ENCODE measurements at regions not wholly inside any gene's neighbourhood (a gene's known extent, or its start where the extent isn't known, plus 50 kb on each side); places are given as distances from the start of the nearest gene placed in this dataset.
"Not testable (repeated sequence)": the region's sequence is repeated elsewhere in the genome, so short reads cannot be mapped to it uniquely, and the experiment has no call there.

- ATAC-seq (no peak), DNase-seq (no peak)
- Mint-ChIP-seq H3K4me3 (no peak overlapping the region), H3K9me3 (no peaks in the 10 kb centered on the region), H3K27me3 (no peaks in the 10 kb centered on the region), H3K27ac (no peak overlapping the region), H3K4me1 (peaks cover 31% of the 10 kb centered on the region)
Measured at GRCh38 chr4:38409852-38410251, 254.1 kb upstream of the KLF3 start.

- no peak overlapping the region for H3K27ac Mint-ChIP-seq
- H3K4me1 Mint-ChIP-seq = peaks cover 40% of the 10 kb centered on the region
- DNase-seq (peak; percentile 12 to 17), ATAC-seq (peak; percentile 96)
- H3K27me3 Mint-ChIP-seq = no peaks in the 10 kb centered on the region
- H3K4me3 Mint-ChIP-seq = no peak overlapping the region
- H3K9me3 Mint-ChIP-seq = no peaks in the 10 kb centered on the region
Measured at GRCh38 chr4:38411092-38411491, 252.9 kb upstream of the KLF3 start.

DNA sequence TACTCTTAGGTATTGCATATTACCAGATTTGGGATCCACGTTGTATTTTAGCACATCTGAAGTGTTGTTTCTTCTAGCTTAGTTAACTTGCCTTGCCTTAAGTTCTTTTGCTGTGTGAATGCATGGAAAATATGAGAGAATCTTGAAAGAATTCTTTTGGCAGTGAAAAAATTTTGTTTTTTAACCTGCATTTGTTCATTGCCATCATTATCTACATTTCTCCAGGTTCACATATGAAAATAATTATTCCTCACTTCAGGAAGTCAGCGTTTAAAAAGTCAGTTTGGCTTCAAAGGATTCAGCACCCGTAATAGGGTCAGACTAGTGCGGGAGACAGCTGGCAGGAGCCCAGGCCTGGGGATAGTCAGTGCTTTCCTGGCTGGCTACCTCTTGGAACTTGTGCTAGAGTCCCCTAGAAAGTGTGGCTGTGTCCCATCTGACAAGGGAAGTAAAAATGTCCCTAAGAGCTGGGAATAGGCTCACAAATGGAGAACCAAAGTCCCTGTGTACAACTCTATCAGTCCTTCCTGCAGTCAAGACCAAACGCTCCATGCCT lies 251.9 kb upstream of the KLF3 start:
- no peak for DNase-seq
- Mint-ChIP-seq H3K9me3 (no peaks in the 10 kb centered on the region), H3K4me1 (peaks cover 41% of the 10 kb centered on the region), H3K27me3 (no peaks in the 10 kb centered on the region), H3K27ac (no peak overlapping the region), H3K4me3 (no peak overlapping the region)
- no peak for ATAC-seq

DNA sequence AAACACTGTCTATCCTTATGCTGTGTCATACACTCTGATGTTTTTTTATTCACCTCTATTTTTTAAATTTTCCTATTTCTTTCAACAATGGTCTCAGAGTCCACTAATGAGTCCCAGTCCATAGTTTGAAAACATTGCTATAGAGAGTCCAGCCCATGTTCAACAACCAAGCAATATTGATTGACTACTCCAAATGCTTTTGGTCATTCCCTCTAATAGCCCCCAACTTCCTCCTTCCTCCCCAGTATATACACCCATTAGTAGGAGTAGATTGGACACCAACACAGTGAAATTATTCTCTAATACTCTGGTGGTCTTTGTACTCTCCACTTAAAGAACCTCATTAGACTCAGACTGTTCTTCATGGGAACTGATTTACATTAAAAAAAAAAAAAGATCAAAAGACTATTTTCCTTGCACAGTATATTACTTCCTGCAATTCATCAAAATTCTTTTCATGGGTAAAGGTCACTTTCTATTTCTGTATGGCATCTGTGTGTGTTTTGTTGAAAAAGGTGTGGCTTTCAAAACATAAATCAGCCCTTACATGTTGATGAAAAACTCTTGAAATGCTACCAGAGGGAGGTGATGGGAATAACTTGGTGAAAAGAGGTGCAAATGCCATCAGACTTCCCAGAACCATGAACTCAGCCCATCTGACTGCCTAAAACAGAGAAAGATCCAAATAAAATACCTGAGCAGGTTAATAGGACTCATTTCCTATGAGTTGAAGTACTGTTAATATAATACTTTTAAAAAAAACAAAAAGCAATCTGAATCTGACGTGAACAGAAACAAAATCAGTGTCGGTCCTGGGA lies 250.3 kb upstream of the KLF3 start:
- peaks cover 0 to 6% of the 10 kb centered on the region in 2 donors for H3K9me3 Mint-ChIP-seq
- H3K4me1 Mint-ChIP-seq = peaks cover 41% of the 10 kb centered on the region
- H3K4me3 Mint-ChIP-seq = no peak overlapping the region
- DNase-seq (no peak), ATAC-seq (no peak)
- no peaks in the 10 kb centered on the region for H3K27me3 Mint-ChIP-seq
- no peak overlapping the region for H3K27ac Mint-ChIP-seq

- Mint-ChIP-seq H3K9me3 (peaks cover under 1 to 8% of the 10 kb centered on the region in 2 donors), H3K4me1 (peaks cover 41% of the 10 kb centered on the region), H3K4me3 (no peak overlapping the region), H3K27me3 (no peaks in the 10 kb centered on the region), H3K27ac (peak overlapping the region in 1 of 2 donors; percentile 54)
- DNase-seq (no peak), ATAC-seq (no peak)
Measured at GRCh38 chr4:38414410-38414809, 249.6 kb upstream of the KLF3 start.

DNA sequence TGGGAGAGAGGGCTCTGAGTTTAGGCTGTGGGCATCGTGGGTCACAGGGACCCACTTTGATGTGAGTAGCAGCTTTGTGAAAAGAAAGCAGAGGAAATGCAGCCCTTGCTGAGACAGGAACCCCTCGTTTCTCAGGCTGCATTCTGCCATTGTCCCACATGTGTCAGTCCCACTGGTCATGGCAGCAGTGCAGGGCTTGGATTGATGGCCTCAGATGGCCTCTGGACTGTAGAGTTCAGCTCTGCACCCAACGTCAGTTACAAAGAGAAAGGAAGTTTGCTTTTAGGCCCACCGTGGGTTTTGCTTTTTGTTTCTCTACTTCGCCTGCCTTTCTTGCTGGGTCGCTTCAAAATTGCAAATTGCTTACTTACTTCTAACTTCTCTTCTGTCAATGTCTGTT lies 248.3 kb upstream of the KLF3 start:
- Mint-ChIP-seq H3K9me3 (peaks cover 13 to 19% of the 10 kb centered on the region in 2 donors), H3K27me3 (no peaks in the 10 kb centered on the region), H3K4me3 (peak overlapping the region; percentile 44 to 46), H3K4me1 (peaks cover 35% of the 10 kb centered on the region), H3K27ac (peak overlapping the region; percentile 35 to 60)
- ATAC-seq (no peak), DNase-seq (no peak)

DNA sequence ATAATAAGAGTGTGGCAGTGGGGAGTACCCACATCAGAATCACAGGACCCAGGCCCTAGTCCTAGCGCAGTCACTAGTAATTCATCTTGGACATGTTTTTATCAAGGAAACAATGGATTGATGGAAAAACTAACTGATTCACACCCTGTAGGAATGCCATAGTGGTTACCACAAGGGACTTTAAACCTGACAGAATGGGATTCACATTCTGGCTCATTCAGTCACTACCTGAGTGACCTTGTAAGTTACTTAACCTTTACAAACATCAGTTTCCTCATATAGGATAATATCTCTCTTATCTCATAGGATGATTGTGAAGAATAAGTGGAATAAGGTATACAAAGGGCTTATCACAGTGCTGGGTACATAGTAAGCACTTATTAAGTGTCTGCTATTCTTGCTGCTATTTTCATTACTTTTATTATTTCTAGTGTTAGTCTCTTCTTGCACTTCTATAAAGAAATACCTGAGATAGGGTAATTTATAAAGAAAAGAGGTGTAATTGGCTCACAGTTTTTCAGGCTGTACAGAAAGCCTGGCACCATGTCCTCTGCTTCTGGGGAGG lies 247.5 kb upstream of the KLF3 start:
- no peak overlapping the region for H3K4me3 Mint-ChIP-seq
- no peak overlapping the region for H3K27ac Mint-ChIP-seq
- H3K9me3 Mint-ChIP-seq = peaks cover 15 to 19% of the 10 kb centered on the region in 2 donors
- no peaks in the 10 kb centered on the region for H3K27me3 Mint-ChIP-seq
- no peak for ATAC-seq
- H3K4me1 Mint-ChIP-seq = peaks cover 29% of the 10 kb centered on the region
- no peak for DNase-seq

DNA sequence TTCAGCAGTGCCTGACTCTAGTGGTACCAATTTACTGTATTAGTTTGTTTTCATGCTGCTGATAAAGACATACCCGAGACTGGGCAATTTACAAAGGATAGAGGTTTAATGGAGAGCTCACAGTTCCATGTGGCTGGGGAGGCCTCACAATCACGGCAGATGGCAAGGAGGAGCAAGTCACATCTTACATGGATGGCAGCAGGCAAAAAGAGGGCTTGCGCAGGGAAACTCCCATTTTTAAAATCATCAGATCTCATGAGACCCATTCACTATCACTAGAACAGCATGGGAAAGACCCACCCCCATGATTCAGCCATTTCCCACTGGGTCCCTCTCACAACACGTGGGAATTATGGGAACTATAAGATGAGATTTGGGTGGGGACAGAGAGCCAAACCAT lies 243.7 kb upstream of the KLF3 start:
- H3K4me1 Mint-ChIP-seq = peaks cover 15% of the 10 kb centered on the region
- ATAC-seq, H3K27me3 Mint-ChIP-seq: not testable (repeated sequence)

DNA sequence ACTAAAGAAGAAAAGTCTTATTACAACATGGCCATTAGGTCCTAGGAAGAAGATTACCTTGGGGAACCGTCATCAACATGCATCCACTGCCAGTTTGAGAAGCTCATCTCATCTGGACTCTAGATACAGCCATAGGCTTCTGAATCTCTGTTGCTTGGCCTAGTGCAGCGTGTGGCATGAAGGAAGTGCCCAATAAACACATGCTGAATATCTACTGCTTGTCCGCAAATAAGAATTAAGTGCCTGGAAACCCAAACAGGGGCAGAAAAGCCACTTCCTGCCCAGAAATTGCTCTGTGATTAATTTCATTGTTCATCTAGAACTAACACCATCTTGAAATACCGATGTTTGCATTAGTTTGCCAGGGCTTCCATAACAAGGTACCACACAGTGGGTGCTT lies 241.1 kb upstream of the KLF3 start:
- Mint-ChIP-seq H3K4me1 (peaks cover 7% of the 10 kb centered on the region), H3K9me3 (peaks cover 19 to 28% of the 10 kb centered on the region in 2 donors), H3K4me3 (no peak overlapping the region), H3K27ac (no peak overlapping the region), H3K27me3 (no peaks in the 10 kb centered on the region)
- DNase-seq = no peak
- ATAC-seq = no peak

More for the DNA sequence above, 243.7 kb upstream of the KLF3 start:
- H3K9me3 Mint-ChIP-seq = peaks cover 15 to 19% of the 10 kb centered on the region in 2 donors
- DNase-seq, H3K27ac Mint-ChIP-seq, H3K4me3 Mint-ChIP-seq: not testable (repeated sequence)

- peaks cover 11 to 28% of the 10 kb centered on the region in 2 donors for H3K9me3 Mint-ChIP-seq
- no peak overlapping the region for H3K4me3 Mint-ChIP-seq
- ATAC-seq (no peak), DNase-seq (no peak)
- peaks cover 7% of the 10 kb centered on the region for H3K4me1 Mint-ChIP-seq
- no peak overlapping the region for H3K27ac Mint-ChIP-seq
- H3K27me3 Mint-ChIP-seq = no peaks in the 10 kb centered on the region
Measured at GRCh38 chr4:38424151-38424871, 239.7 kb upstream of the KLF3 start.

DNA sequence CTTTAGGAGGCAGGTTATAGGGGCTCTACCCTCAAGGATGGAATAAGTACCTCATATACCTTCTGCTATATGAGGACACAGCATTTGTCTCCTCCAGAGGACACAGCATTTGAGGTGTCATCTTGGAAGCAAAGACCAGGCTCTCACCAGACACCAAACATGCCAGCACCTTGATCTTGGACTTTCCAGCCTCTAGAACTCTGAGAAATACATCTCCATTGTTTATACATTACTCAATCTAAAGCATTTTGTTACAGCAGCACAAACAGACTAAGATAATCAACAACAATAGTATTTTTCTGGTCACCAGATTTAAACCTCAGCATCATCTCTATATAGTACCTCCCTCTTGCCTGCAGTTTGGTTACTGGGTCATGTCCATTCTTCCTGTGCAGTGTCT lies 237.5 kb upstream of the KLF3 start:
- no peak for ATAC-seq
- Mint-ChIP-seq H3K27ac (no peak overlapping the region), H3K9me3 (peaks cover 0 to 14% of the 10 kb centered on the region in 2 donors), H3K27me3 (no peaks in the 10 kb centered on the region), H3K4me1 (peaks cover 7% of the 10 kb centered on the region), H3K4me3 (no peak overlapping the region)
- DNase-seq = no peak

GRCh38 chr4:38430841-38431240 lies 233.2 kb upstream of the KLF3 start:
- Mint-ChIP-seq H3K4me1 (no peaks in the 10 kb centered on the region), H3K9me3 (peaks cover 16 to 42% of the 10 kb centered on the region in 2 donors), H3K27ac (no peak overlapping the region), H3K27me3 (no peaks in the 10 kb centered on the region), H3K4me3 (no peak overlapping the region)
- ATAC-seq (no peak), DNase-seq (no peak)

GRCh38 chr4:38442073-38442788 lies 221.8 kb upstream of the KLF3 start:
- no peak overlapping the region for H3K27ac Mint-ChIP-seq
- H3K4me3 Mint-ChIP-seq = no peak overlapping the region
- peaks cover 11 to 21% of the 10 kb centered on the region in 2 donors for H3K9me3 Mint-ChIP-seq
- ATAC-seq (no peak), DNase-seq (no peak)
- no peaks in the 10 kb centered on the region for H3K27me3 Mint-ChIP-seq
- no peaks in the 10 kb centered on the region for H3K4me1 Mint-ChIP-seq

DNA sequence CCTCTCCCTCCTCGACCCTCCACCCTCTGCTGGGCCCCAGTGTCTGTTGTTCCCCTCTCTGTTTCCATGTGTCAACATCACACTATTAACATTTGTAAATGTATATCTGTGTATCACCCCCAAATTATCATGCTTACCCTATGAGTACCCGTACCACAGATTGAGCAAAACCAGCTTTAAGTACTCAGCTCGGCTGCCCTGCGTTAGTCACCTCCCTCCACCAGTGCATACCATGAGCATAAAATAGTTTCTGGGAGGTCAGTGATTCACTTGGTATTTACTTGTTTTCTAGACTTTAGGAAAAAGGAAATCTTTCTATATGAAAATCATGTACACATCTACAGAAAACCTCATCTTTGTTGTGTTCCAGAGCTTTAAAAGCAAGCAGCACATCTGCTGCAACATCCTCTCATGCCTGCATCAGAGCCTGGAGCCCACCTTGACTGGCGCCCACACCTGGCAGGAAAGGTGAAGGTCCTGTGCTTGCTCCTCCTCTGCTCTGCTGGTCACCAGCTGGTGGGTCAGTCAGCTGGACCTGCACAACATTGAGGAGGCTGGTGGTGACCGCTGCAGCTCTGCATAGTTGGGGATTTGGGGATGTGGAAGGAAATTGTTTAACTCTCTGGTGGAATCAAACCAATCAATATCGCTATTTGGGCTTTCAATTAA lies 214.4 kb upstream of the KLF3 start:
- Mint-ChIP-seq H3K27me3 (no peaks in the 10 kb centered on the region), H3K27ac (no peak overlapping the region), H3K9me3 (peaks cover 15 to 35% of the 10 kb centered on the region in 2 donors), H3K4me1 (peaks cover 43% of the 10 kb centered on the region), H3K4me3 (no peak overlapping the region)
- DNase-seq = no peak
- no peak for ATAC-seq

- H3K4me1 Mint-ChIP-seq = peaks cover 59% of the 10 kb centered on the region
- peaks cover 15 to 25% of the 10 kb centered on the region in 2 donors for H3K9me3 Mint-ChIP-seq
- no peak overlapping the region for H3K27ac Mint-ChIP-seq
- DNase-seq (peak in 1 of 2 donors; percentile 19), ATAC-seq (peak; percentile 77)
- no peaks in the 10 kb centered on the region for H3K27me3 Mint-ChIP-seq
- H3K4me3 Mint-ChIP-seq = no peak overlapping the region
Measured at GRCh38 chr4:38452009-38452408, 212.0 kb upstream of the KLF3 start.
